ENCODE measurements at regions not wholly inside any gene's neighbourhood (a gene's known extent, or its start where the extent isn't known, plus 50 kb on each side); places are given as distances from the start of the nearest gene placed in this dataset.

- TF ChIP-seq FOXP2 (optimal IDR thresholded peaks at IDR 0.05; ENCODE audit: borderline replicate concordance, extremely low read depth, extremely low read length, insufficient read depth), result no peak
- TF ChIP-seq REST (IDR thresholded peaks at IDR 0.05; ENCODE audit: insufficient read depth in 1 of 2, low read depth in 2 of 2, low read length in 2 of 2), result no peak
These were observed 1035.3 kb upstream of the GBE1 start for GRCh38 chr3:82796765-82797164.

GRCh38 chr3:82791241-82791640 is 1029.8 kb upstream of the GBE1 start:
- no peak for TF ChIP-seq TAF1 (IDR thresholded peaks at IDR 0.05; ENCODE audit: borderline replicate concordance, insufficient read depth, low read length)
- TF ChIP-seq SIN3A (IDR thresholded peaks at IDR 0.05; ENCODE audit: borderline replicate concordance, insufficient read depth, low read length), result no peak
- TF ChIP-seq FOXP2 (optimal IDR thresholded peaks at IDR 0.05; ENCODE audit: borderline replicate concordance, extremely low read depth, extremely low read length, insufficient read depth), result no peak
- no peak for TF ChIP-seq REST (IDR thresholded peaks at IDR 0.05; ENCODE audit: insufficient read depth in 1 of 2, low read depth in 2 of 2, low read length in 2 of 2)
- TF ChIP-seq POLR2AphosphoS5 (IDR thresholded peaks at IDR 0.05; ENCODE audit: low read depth, low read length), result no peak

- TF ChIP-seq SIN3A (IDR thresholded peaks at IDR 0.05; ENCODE audit: borderline replicate concordance, insufficient read depth, low read length) (no peak), TAF1 (IDR thresholded peaks at IDR 0.05; ENCODE audit: borderline replicate concordance, insufficient read depth, low read length) (no peak), FOXP2 (optimal IDR thresholded peaks at IDR 0.05; ENCODE audit: borderline replicate concordance, extremely low read depth, extremely low read length, insufficient read depth) (no peak)
These were observed 1029.1 kb upstream of the GBE1 start for GRCh38 chr3:82790307-82791097.

- TF ChIP-seq POLR2AphosphoS5 (IDR thresholded peaks at IDR 0.05; ENCODE audit: low read depth, low read length) (no peak), SIN3A (IDR thresholded peaks at IDR 0.05; ENCODE audit: borderline replicate concordance, insufficient read depth, low read length) (no peak), TAF1 (IDR thresholded peaks at IDR 0.05; ENCODE audit: borderline replicate concordance, insufficient read depth, low read length) (no peak), FOXP2 (optimal IDR thresholded peaks at IDR 0.05; ENCODE audit: borderline replicate concordance, extremely low read depth, extremely low read length, insufficient read depth) (no peak), REST (IDR thresholded peaks at IDR 0.05; ENCODE audit: insufficient read depth in 1 of 2, low read depth in 2 of 2, low read length in 2 of 2) (no peak)
These were observed 1021.7 kb upstream of the GBE1 start for GRCh38 chr3:82783194-82783593.

- TF ChIP-seq SIN3A (IDR thresholded peaks at IDR 0.05; ENCODE audit: borderline replicate concordance, insufficient read depth, low read length), result no peak
These were observed 1011.8 kb upstream of the GBE1 start for GRCh38 chr3:82773207-82773606.

GRCh38 chr3:82764521-82764920 is 1003.1 kb upstream of the GBE1 start:
- TF ChIP-seq SIN3A (IDR thresholded peaks at IDR 0.05; ENCODE audit: borderline replicate concordance, insufficient read depth, low read length) (no peak), FOXP2 (optimal IDR thresholded peaks at IDR 0.05; ENCODE audit: borderline replicate concordance, extremely low read depth, extremely low read length, insufficient read depth) (no peak), REST (IDR thresholded peaks at IDR 0.05; ENCODE audit: insufficient read depth in 1 of 2, low read depth in 2 of 2, low read length in 2 of 2) (no peak), POLR2AphosphoS5 (IDR thresholded peaks at IDR 0.05; ENCODE audit: low read depth, low read length) (no peak), TAF1 (IDR thresholded peaks at IDR 0.05; ENCODE audit: borderline replicate concordance, insufficient read depth, low read length) (no peak)
